ENCODE measurements at regions not wholly inside any gene's neighbourhood (a gene's known extent, or its start where the extent isn't known, plus 50 kb on each side); places are given as distances from the start of the nearest gene placed in this dataset.

- Histone ChIP-seq H3K27ac (no peak overlapping the region), H3K4me3 (no peak overlapping the region), H3K36me3 (no peaks in the 10 kb centered on the region), H3K27me3 (no peaks in the 10 kb centered on the region), H3K4me1 (no peaks in the 10 kb centered on the region), H3K9me3 (peaks cover 0 to 13% (median 5%) of the 10 kb centered on the region in 4 donors)
- no peak for TF ChIP-seq CTCF (IDR thresholded peaks at IDR 0.05)
- no peak for TF ChIP-seq POLR2A (IDR thresholded peaks at IDR 0.05)
- TF ChIP-seq POLR2AphosphoS5 (IDR thresholded peaks at IDR 0.05) = no peak
- WGBS, 5 donors = 84 to 92% (median 87%) methylated on average over 9 to 16 of the region's 16 CpGs
- intact Hi-C loops (cut with DNase I; ENCODE audit: low total_unique reads) = no loop called here
- DNase-seq = no peak
These were observed 603.3 kb downstream of the PCDH18 start for GRCh38 chr4:136928957-136929411.

GRCh38 chr4:136927172-136927571 is 605.1 kb downstream of the PCDH18 start:
- DNase-seq = no peak
- H3K4me1 ChIP-seq = no peaks in the 10 kb centered on the region
- H3K27me3 ChIP-seq = no peaks in the 10 kb centered on the region
- no peak overlapping the region for H3K4me3 ChIP-seq
- TF ChIP-seq POLR2A (IDR thresholded peaks at IDR 0.05) = no peak
- TF ChIP-seq POLR2AphosphoS5 (IDR thresholded peaks at IDR 0.05) = no peak
- no peak for TF ChIP-seq EP300 (IDR thresholded peaks at IDR 0.05)
- no peak for TF ChIP-seq CTCF (IDR thresholded peaks at IDR 0.05)
- no peak overlapping the region for H3K27ac ChIP-seq
- no peaks in the 10 kb centered on the region for H3K36me3 ChIP-seq
- H3K9me3 ChIP-seq = peaks cover 0 to 13% (median 5%) of the 10 kb centered on the region in 4 donors
- intact Hi-C loops (cut with DNase I; ENCODE audit: low total_unique reads) = no loop called here

GRCh38 chr4:136925203-136925602 is 607.1 kb downstream of the PCDH18 start:
- no peak for DNase-seq
- peaks cover 0 to 13% (median 5%) of the 10 kb centered on the region in 4 donors for H3K9me3 ChIP-seq
- WGBS, 5 donors = 67 to 100% (median 83%) methylated on average over 1 of the region's 1 CpG
- H3K27me3 ChIP-seq = no peaks in the 10 kb centered on the region
- intact Hi-C loops (cut with DNase I; ENCODE audit: low total_unique reads) = no loop called here
- no peaks in the 10 kb centered on the region for H3K36me3 ChIP-seq
- TF ChIP-seq POLR2A (IDR thresholded peaks at IDR 0.05) (no peak), POLR2AphosphoS5 (IDR thresholded peaks at IDR 0.05) (no peak), EP300 (IDR thresholded peaks at IDR 0.05) (no peak), CTCF (IDR thresholded peaks at IDR 0.05) (no peak)
- no peak overlapping the region for H3K27ac ChIP-seq
- no peaks in the 10 kb centered on the region for H3K4me1 ChIP-seq
- H3K4me3 ChIP-seq = no peak overlapping the region

- H3K36me3 ChIP-seq = no peaks in the 10 kb centered on the region
- DNase-seq = no peak
- intact Hi-C loops (cut with DNase I; ENCODE audit: low total_unique reads) = no loop called here
- H3K9me3 ChIP-seq = no peaks in the 10 kb centered on the region
- no peak for TF ChIP-seq CTCF (IDR thresholded peaks at IDR 0.05)
- TF ChIP-seq EP300 (IDR thresholded peaks at IDR 0.05) = no peak
- TF ChIP-seq POLR2AphosphoS5 (IDR thresholded peaks at IDR 0.05) = no peak
- no peak for TF ChIP-seq POLR2A (IDR thresholded peaks at IDR 0.05)
- H3K4me3 ChIP-seq = no peak overlapping the region
- no peaks in the 10 kb centered on the region for H3K4me1 ChIP-seq
- no peak overlapping the region for H3K27ac ChIP-seq
- H3K27me3 ChIP-seq = no peaks in the 10 kb centered on the region
These were observed 610.2 kb downstream of the PCDH18 start for GRCh38 chr4:136922066-136922465.

Data from stomach (tissue), 8 donors.